D721Med (cell line): ENCODE measurements at regions not wholly inside any gene's neighbourhood (a gene's known extent, or its start where the extent isn't known, plus 50 kb on each side); places are given as distances from the start of the nearest gene placed in this dataset.
"Not testable (repeated sequence)": the region's sequence is repeated elsewhere in the genome, so short reads cannot be mapped to it uniquely, and the experiment has no call there.

Experiments
- DNase-seq: peaks from one replicate; pipeline ENCODE4 v3.0.0; 2011; ENCODE audit warnings: low spot score; ENCODE audit not compliant: insufficient read length
- FAIRE-seq: peaks from 2 replicates; lab custom pipeline; 2011; peaks lifted over from hg19 to GRCh38; lab: Jason Lieb, UNC
- CTCF ChIP-seq: IDR thresholded peaks from 2 replicates; pipeline ENCODE4 v1.5.1; 2012; ENCODE audit warnings: mild to moderate bottlenecking, control low read depth; ENCODE audit not compliant: insufficient read depth; ENCODE audit errors: missing control alignments

GRCh38 chr1:106378261-106378660 is 678.2 kb upstream of the PRMT6 start:
- DNase-seq: no peak
- FAIRE-seq: no peak
- TF ChIP-seq CTCF: no peak

GRCh38 chr1:106380772-106381171 is 675.7 kb upstream of the PRMT6 start:
- no peak for TF ChIP-seq CTCF
- FAIRE-seq: no peak
- DNase-seq: no peak

- FAIRE-seq, DNase-seq: not testable (repeated sequence)
Measured at GRCh38 chr1:106389160-106389559, 667.3 kb upstream of the PRMT6 start.

GRCh38 chr1:106393046-106393445 is 663.4 kb upstream of the PRMT6 start:
- no peak for DNase-seq
- no peak for FAIRE-seq
- no peak for TF ChIP-seq CTCF

GRCh38 chr1:106396020-106396419 is 660.5 kb upstream of the PRMT6 start:
- FAIRE-seq (no peak), DNase-seq (no peak)
- TF ChIP-seq CTCF: no peak

- no peak for TF ChIP-seq CTCF
- no peak for FAIRE-seq
- DNase-seq: no peak
Measured at GRCh38 chr1:106398391-106398790, 658.1 kb upstream of the PRMT6 start.

GRCh38 chr1:106406114-106406513 is 650.4 kb upstream of the PRMT6 start:
- TF ChIP-seq CTCF: no peak
- FAIRE-seq (no peak), DNase-seq (no peak)

- not testable (repeated sequence) for FAIRE-seq, DNase-seq
Measured at GRCh38 chr1:106412321-106412720, 644.2 kb upstream of the PRMT6 start.
